ENCODE measurements at regions not wholly inside any gene's neighbourhood (a gene's known extent, or its start where the extent isn't known, plus 50 kb on each side); places are given as distances from the start of the nearest gene placed in this dataset.

GRCh38 chr1:30327370-30328099 lies 395.9 kb downstream of the MATN1 start:
- TF ChIP-seq CTCF (conservative IDR thresholded peaks at IDR 0.05; ENCODE audit: low read length) = no peak
- no peak for TF ChIP-seq EZH2phosphoT487 (IDR thresholded peaks at IDR 0.05; ENCODE audit: borderline replicate concordance)
